Kidney epithelial cell (primary cell): ENCODE measurements at regions not wholly inside any gene's neighbourhood (a gene's known extent, or its start where the extent isn't known, plus 50 kb on each side); places are given as distances from the start of the nearest gene placed in this dataset.

Experiments
- DNase-seq: peaks from one replicate; pipeline ENCODE4 v3.0.0-alpha.2; 2010; ENCODE audit warnings: low read depth
- H3K27me3 ChIP-seq: 2 replicates; pipeline ENCODE4 v1.6.0; 2011; ENCODE audit warnings: low read length; ENCODE audit not compliant: control insufficient read depth, insufficient read depth
- H3K36me3 ChIP-seq: 2 replicates; pipeline ENCODE4 v1.5.1; 2011; ENCODE audit warnings: low read length; ENCODE audit not compliant: control insufficient read depth, insufficient read depth
- H3K4me3 ChIP-seq: 2 replicates; pipeline ENCODE4 v1.5.1; 2011; ENCODE audit warnings: low read depth, mild to moderate bottlenecking, control low read depth, low read length
- TF ChIP-seq, protein P1 (sequence below): IDR thresholded peaks from 2 replicates; pipeline ENCODE4 v1.5.1; 2011; ENCODE audit warnings: mild to moderate bottlenecking, moderate library complexity, low read length, control low read depth, inconsistent platforms; ENCODE audit not compliant: insufficient read depth, poor library complexity, severe bottlenecking

DNA sequence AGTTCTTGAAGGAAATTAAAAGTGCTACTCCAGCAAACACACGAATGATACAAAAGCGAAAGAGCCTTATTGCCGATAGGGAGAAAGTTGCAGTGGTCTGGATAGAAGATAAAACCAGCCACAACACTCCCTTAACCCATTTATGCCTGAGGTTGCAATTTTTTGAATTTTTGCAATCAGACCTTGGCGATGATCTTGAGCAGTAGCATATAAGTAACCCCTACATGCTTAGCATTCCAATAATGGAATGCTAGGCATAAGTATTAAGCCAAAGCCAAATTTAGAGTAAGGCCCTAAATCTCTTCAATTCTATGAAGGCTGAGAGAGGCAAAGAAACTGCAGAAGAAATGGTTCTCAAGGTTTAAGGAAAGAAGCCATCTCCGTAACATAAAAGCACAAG lies 153.5 kb downstream of the SLC28A3 start:
- no peak for DNase-seq
- H3K4me3 ChIP-seq = no peak overlapping the region
- no peaks in the 10 kb centered on the region for H3K36me3 ChIP-seq
- no peaks in the 10 kb centered on the region for H3K27me3 ChIP-seq
- TF ChIP-seq, protein P1, sequence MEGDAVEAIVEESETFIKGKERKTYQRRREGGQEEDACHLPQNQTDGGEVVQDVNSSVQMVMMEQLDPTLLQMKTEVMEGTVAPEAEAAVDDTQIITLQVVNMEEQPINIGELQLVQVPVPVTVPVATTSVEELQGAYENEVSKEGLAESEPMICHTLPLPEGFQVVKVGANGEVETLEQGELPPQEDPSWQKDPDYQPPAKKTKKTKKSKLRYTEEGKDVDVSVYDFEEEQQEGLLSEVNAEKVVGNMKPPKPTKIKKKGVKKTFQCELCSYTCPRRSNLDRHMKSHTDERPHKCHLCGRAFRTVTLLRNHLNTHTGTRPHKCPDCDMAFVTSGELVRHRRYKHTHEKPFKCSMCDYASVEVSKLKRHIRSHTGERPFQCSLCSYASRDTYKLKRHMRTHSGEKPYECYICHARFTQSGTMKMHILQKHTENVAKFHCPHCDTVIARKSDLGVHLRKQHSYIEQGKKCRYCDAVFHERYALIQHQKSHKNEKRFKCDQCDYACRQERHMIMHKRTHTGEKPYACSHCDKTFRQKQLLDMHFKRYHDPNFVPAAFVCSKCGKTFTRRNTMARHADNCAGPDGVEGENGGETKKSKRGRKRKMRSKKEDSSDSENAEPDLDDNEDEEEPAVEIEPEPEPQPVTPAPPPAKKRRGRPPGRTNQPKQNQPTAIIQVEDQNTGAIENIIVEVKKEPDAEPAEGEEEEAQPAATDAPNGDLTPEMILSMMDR = no peak

- DNase-seq = no peak
- Histone ChIP-seq H3K36me3 (no peaks in the 10 kb centered on the region), H3K4me3 (no peak overlapping the region), H3K27me3 (no peaks in the 10 kb centered on the region)
- TF ChIP-seq, protein P1 = no peak
Measured at GRCh38 chr9:84189904-84190303, 150.7 kb downstream of the SLC28A3 start.

GRCh38 chr9:84190411-84190810 lies 150.1 kb downstream of the SLC28A3 start:
- TF ChIP-seq, protein P1 = no peak
- H3K27me3 ChIP-seq = no peaks in the 10 kb centered on the region

DNA sequence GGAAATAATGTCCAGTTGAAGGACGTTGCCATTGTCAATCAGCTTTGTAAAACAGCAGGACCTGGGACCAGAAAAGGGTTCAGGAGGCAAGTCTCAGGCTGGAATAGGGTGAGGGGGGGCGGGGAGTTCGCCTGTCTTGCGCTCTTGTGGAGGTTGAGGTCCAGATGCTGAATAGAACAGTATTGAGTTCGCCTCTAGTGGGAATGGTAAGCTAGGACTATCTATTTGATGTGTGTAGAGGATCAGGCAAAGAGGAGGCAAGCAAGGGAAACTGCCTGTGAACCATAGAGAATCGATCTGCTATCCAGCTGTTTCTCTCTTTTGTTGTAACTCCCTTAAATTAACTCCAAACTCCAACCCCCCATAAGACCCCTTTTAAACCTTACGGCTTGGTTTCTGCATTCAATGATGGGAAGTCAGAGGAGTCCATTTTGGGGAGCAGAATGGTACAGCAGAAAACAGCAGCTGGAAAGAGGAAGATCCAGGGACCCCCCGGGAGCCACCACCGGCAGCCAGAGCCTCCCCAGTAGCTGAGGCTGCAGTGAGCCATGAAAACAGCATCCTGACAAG lies 133.7 kb downstream of the SLC28A3 start:
- TF ChIP-seq, protein P1 = no peak
- no peak overlapping the region for H3K4me3 ChIP-seq

More at GRCh38 chr9:84190411-84190810, 150.1 kb downstream of the SLC28A3 start:
- Histone ChIP-seq H3K4me3 (no peak overlapping the region), H3K36me3 (no peaks in the 10 kb centered on the region)
- DNase-seq = no peak

GRCh38 chr9:84207491-84207951 lies 133.0 kb downstream of the SLC28A3 start:
- H3K27me3 ChIP-seq = no peaks in the 10 kb centered on the region
- no peak for DNase-seq
- H3K36me3 ChIP-seq = no peaks in the 10 kb centered on the region
- H3K4me3 ChIP-seq = no peak overlapping the region
- TF ChIP-seq, protein P1 = no peak

More for the DNA sequence above, 133.7 kb downstream of the SLC28A3 start:
- Histone ChIP-seq H3K36me3 (no peaks in the 10 kb centered on the region), H3K27me3 (no peaks in the 10 kb centered on the region)
- DNase-seq = no peak

- TF ChIP-seq, protein P1 = no peak
- no peak for DNase-seq
- H3K36me3 ChIP-seq = no peaks in the 10 kb centered on the region
- H3K4me3 ChIP-seq = no peak overlapping the region
- H3K27me3 ChIP-seq = no peaks in the 10 kb centered on the region
Measured at GRCh38 chr9:84212246-84212645, 128.3 kb downstream of the SLC28A3 start.
